ENCODE measurements at regions not wholly inside any gene's neighbourhood (a gene's known extent, or its start where the extent isn't known, plus 50 kb on each side); places are given as distances from the start of the nearest gene placed in this dataset.

GRCh38 chr4:15254236-15254880, 173.5 kb upstream of the C1QTNF7 start:
- WGBS, 2 donors: 67 to 71% methylated on average over 7 of the region's 7 CpGs

DNA sequence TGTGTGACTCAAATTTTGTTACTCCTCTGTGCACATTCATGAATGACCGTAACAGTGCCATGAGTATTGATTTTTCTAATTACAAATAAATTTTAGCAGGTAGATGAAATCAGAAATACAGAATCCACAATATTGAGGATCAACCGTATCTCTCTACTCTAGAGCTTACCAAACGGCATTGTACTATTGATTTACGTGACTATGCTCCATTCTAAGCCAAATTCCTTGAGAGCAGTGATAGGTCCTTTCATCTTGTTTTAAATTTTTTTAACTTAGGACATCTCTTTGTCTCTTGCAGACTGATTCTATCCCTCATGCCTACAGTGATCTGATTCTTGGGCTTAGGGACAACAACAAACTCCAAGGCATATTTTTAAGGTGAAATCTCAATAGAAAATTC, 172.3 kb upstream of the C1QTNF7 start:
- intact Hi-C loops (cut with DNase I): no loop called here
- Histone ChIP-seq H3K9me3 (no peaks in the 10 kb centered on the region), H3K27me3 (no peaks in the 10 kb centered on the region), H3K27ac (no peak overlapping the region), H3K4me3 (no peak overlapping the region), H3K36me3 (no peaks in the 10 kb centered on the region), H3K4me1 (peaks cover 0 to 23% (median 0%) of the 10 kb centered on the region in 9 donors)
- ATAC-seq (no peak), DNase-seq (no peak)
- WGBS, 2 donors: 81 to 92% methylated on average over 4 of the region's 4 CpGs
- TF ChIP-seq, protein P1, sequence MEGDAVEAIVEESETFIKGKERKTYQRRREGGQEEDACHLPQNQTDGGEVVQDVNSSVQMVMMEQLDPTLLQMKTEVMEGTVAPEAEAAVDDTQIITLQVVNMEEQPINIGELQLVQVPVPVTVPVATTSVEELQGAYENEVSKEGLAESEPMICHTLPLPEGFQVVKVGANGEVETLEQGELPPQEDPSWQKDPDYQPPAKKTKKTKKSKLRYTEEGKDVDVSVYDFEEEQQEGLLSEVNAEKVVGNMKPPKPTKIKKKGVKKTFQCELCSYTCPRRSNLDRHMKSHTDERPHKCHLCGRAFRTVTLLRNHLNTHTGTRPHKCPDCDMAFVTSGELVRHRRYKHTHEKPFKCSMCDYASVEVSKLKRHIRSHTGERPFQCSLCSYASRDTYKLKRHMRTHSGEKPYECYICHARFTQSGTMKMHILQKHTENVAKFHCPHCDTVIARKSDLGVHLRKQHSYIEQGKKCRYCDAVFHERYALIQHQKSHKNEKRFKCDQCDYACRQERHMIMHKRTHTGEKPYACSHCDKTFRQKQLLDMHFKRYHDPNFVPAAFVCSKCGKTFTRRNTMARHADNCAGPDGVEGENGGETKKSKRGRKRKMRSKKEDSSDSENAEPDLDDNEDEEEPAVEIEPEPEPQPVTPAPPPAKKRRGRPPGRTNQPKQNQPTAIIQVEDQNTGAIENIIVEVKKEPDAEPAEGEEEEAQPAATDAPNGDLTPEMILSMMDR (IDR thresholded peaks at IDR 0.05): no peak

More at GRCh38 chr4:15254236-15254880, 173.5 kb upstream of the C1QTNF7 start:
- Histone ChIP-seq H3K9me3 (no peaks in the 10 kb centered on the region), H3K27ac (peak overlapping the region in 1 of 10 donors; percentile 60), H3K36me3 (no peaks in the 10 kb centered on the region), H3K27me3 (no peaks in the 10 kb centered on the region), H3K4me3 (no peak overlapping the region), H3K4me1 (peaks cover 0 to 23% (median 0%) of the 10 kb centered on the region in 9 donors)
- ATAC-seq: peak in 1 of 8 donors; percentile 8
- TF ChIP-seq, protein P1 (IDR thresholded peaks at IDR 0.05): no peak
- intact Hi-C loops (cut with DNase I): loop anchor here in 1 of 10 donors (5.0 kb wide), 1 partner anchor 133 kb away; no protein-coding TSS in a partner anchor
- DNase-seq: peak in 1 of 2 donors; percentile 24

- WGBS, 2 donors: 59 to 60% methylated on average over 5 of the region's 5 CpGs
- ATAC-seq (no peak), DNase-seq (no peak)
- H3K27ac ChIP-seq: no peak overlapping the region
- no peaks in the 10 kb centered on the region for H3K36me3 ChIP-seq
- no peaks in the 10 kb centered on the region for H3K27me3 ChIP-seq
- TF ChIP-seq, protein P1 (IDR thresholded peaks at IDR 0.05): no peak
- H3K9me3 ChIP-seq: peaks cover 0 to 23% (median 4%) of the 10 kb centered on the region in 11 donors
- intact Hi-C loops (cut with DNase I): no loop called here
- no peaks in the 10 kb centered on the region for H3K4me1 ChIP-seq
- H3K4me3 ChIP-seq: no peak overlapping the region
Measured at GRCh38 chr4:15260758-15261157, 167.1 kb upstream of the C1QTNF7 start.

DNA sequence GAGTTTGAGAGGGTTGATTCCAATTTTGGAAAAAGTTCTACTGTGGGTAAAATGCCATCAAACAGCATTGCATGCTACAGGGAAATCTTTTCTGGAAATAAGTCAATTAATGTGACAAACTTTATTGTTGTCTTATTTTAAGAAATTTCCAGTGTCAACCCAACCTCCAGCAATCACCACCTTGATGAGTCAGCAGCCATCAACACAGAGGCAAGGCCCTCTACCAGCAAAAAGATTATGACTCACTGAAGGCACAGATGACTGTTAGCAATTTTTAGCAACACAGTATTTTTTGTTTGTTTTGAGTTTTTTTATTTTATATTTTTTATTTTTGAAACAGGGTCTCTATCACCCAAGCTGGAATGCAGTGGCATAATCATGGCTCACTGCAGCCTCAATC, 165.4 kb upstream of the C1QTNF7 start:
- Histone ChIP-seq H3K27me3 (no peaks in the 10 kb centered on the region), H3K36me3 (no peaks in the 10 kb centered on the region), H3K9me3 (peaks cover 0 to 35% (median 4%) of the 10 kb centered on the region in 11 donors), H3K27ac (no peak overlapping the region), H3K4me3 (no peak overlapping the region), H3K4me1 (no peaks in the 10 kb centered on the region)
- TF ChIP-seq, protein P1 (IDR thresholded peaks at IDR 0.05): no peak
- DNase-seq (no peak), ATAC-seq (no peak)
- intact Hi-C loops (cut with DNase I): no loop called here
